ENCODE measurements at regions not wholly inside any gene's neighbourhood (a gene's known extent, or its start where the extent isn't known, plus 50 kb on each side); places are given as distances from the start of the nearest gene placed in this dataset.

DNA sequence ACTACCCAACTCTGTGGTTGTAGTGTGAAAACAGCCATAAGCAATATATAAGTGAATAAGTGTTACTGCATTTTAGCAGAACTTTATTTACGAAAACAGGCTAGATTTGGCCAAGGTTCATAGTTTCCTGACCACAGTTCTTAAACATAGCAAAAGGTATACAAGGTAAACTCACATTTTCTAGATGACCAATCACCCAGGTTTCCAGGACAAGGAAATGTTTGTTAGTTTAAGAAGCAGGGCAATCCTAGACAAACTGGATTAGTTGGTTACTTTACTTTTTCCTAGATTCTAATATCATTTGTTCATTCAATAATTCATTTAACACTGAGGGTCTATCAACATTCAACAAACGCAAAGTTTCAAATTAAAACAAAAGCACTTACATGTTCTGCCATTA is 201.7 kb downstream of the SPRY2 start:
- intact Hi-C loops (cut with DNase I): loop anchor here (10.0 kb wide), 3 partner anchors 354 to 504 kb away; no protein-coding TSS in a partner anchor
- DNase-seq (ENCODE audit: low spot score): no peak

DNA sequence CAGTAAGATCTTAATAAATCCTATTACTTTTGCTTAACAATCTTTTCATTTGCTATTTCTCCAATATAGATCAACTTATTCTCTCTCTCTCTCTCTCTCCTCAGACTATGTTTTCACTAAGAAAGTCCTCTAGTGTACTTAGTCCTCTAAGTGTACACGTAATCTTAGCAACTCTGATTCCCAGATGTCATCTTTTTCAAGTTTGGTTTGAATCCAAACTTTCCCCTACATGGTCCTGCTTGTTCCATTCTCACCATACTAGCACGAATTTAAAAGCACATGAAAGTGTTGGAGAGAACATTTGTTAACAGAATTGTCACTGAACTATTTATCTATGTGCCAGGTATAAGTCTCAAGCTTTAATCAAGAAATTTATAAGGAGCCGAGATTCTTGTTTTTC is 202.9 kb downstream of the SPRY2 start:
- intact Hi-C loops (cut with DNase I): loop anchor here (10.0 kb wide), 3 partner anchors 353 to 503 kb away; no protein-coding TSS in a partner anchor
- no peak for DNase-seq (ENCODE audit: low spot score)

DNA sequence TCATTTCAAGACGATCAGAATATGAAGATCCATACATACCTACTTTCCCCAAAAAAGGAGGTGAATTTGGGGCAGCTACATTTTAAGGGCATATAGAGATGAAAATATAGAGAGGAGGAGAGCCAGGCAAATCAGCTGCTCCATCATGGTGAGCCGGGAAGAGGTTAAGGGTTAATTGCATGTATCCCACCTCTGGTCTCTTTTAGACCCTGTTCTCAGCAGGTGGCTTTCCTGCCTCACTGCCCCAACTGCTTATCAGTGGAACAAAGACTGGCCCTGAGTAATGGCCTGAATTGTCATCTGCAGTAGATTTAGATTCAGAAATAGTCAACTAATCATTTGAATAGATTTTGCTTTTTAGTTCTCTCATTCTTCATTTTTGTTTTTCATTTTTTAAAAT is 206.6 kb downstream of the SPRY2 start:
- intact Hi-C loops (cut with DNase I): loop anchor here (1.0 to 10.0 kb wide), 4 partner anchors 203 to 500 kb away; no protein-coding TSS in a partner anchor
- no peak for DNase-seq (ENCODE audit: low spot score)

DNA sequence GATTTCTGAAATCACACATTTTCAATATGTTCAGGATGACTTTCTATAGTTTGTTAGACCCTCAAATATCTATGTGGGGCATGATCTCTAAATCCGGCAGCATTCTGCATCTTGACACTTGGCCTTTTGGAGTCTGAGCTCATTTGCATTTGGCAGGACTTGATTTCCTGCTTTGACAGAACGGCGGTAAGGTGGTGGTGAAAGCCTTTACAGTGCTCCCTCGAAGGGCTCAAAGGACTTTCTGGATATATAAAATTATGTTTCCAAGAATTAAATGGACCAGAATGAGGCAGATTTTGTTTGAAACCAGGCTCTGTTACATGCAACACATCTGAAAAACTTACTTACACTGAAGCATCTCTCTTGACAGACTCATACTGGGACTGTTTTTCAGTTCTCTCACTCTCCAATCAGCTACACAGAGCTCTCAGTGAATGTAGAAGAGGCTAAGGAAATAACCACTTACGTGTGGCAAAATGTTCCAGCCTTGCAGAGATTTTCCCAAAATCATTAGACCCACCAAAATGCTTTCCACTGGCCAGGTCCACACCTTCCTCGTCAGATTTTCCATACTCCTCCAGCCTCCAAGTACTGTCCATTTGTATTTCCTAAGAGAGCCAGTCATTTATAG is 207.2 kb downstream of the SPRY2 start:
- DNase-seq (ENCODE audit: low spot score): no peak
- intact Hi-C loops (cut with DNase I): loop anchor here (1.0 to 10.0 kb wide), 5 partner anchors 85 to 499 kb away; no protein-coding TSS in a partner anchor

DNA sequence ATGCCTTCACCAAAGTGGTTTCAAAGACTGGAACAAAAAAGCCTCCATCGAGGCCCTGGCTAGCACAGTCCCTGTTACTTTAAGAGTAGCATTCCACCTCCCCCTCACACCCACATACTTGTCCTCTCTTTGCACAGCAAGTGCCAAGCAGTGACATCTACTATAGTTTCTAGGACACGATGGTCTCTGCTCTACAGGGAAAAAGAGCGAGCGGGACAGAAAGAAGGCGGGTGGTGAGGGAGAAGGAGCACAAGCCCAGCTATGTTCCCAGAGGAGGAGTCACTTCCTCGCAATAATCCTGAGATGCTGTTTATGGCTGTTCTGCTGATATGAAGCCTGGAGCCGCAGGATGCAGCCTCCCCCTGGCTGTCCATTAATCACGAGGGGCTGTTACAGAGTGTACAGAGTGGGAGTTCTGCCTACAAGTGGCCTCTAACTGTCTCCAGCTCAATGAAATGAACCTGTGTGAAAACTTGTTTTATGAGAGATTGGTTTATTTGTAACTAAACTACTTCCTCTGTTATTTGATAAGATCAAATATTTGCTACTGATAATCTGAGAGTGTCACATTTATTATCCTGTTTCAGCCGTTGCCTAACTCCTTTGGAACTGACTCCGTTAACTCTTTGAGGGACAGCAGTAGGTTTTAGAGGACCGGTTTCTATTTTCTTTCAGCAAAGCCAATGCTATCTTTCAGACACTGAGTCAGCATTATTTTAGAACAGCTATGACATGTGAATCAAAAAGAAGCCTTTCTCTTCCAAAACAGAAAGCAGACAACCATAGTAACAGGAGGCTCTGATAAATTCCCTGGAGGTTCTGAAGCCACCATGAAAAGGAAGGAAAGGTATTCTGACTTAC is 208.0 kb downstream of the SPRY2 start:
- DNase-seq (ENCODE audit: low spot score): peak; percentile 80
- intact Hi-C loops (cut with DNase I): loop anchor here (2.0 to 10.0 kb wide), 4 partner anchors 84 to 498 kb away; no protein-coding TSS in a partner anchor

DNA sequence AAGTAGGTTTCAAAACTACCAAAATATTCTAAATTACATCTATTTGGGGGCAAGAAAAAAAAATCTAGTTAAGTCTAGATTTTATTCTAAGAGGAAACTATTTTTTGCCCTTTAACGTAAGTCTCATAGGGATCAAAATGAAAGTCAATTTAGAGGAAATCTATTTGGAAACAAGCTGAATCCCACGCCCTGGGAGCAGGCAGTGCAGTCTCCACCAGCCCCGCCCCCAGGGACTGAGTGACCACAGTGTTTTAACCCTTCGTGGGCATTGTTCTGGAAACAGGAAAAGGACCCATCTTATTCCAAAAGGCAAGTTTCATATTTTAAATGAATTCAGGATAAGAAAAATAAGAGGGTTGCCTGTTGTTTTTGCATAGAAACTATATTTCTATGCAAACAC is 209.7 kb downstream of the SPRY2 start:
- DNase-seq (ENCODE audit: low spot score): no peak
- intact Hi-C loops (cut with DNase I): loop anchor here (10.0 kb wide), 3 partner anchors 346 to 496 kb away; no protein-coding TSS in a partner anchor

DNA sequence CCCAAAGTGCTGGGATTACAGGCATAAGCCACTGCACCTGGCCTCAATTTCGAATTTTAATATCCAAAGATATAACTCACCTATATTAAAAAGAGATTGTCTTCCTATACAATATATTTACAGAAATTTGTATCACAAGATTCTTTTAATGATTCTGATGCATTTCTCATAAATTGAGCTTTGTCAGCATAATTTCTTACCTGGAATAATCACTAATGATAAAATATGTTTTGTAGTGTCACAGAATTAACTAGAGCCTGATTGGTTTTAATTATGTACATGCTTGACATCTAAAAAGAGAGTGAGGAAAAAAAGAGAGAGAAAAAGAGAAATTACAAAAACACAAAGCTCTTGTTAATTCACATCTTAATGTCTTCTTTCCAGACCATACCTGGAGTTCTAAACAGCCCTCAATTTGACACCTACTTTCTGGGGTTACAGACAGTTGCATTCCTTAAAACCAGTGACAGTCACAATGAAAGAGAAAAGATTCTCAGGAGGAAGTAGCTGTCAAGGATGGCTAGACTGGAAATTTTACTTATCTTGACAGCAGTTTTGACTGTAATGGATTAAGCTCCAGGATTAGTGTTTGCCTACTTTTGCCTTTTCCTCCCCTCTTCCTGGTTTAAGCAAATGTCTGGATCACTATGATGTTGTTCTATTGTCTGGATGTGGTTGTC is 214.4 kb downstream of the SPRY2 start:
- intact Hi-C loops (cut with DNase I): no loop called here

DNA sequence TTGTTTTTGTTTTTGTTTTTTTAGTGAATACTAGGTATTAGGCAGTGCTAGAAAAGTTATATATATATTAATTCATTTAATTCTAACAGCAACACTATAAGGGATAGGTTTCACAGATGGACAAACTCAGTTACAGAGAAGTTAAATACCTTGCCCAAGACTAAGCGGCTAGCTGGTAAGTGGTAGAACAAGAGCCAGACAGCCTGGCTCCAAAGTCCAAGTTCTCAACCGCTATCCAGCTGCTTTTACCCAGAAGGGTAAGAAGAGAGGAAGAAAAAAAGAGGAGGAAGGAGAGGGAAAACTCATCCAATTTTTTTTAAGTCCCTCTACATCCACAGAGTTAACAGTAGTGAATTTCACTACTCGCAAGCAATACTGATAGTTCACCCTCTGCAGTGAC is 217.0 kb downstream of the SPRY2 start:
- DNase-seq (ENCODE audit: low spot score): no peak
- intact Hi-C loops (cut with DNase I): no loop called here

More for the DNA sequence above, 214.4 kb downstream of the SPRY2 start:
- DNase-seq (ENCODE audit: low spot score): no peak

DNA sequence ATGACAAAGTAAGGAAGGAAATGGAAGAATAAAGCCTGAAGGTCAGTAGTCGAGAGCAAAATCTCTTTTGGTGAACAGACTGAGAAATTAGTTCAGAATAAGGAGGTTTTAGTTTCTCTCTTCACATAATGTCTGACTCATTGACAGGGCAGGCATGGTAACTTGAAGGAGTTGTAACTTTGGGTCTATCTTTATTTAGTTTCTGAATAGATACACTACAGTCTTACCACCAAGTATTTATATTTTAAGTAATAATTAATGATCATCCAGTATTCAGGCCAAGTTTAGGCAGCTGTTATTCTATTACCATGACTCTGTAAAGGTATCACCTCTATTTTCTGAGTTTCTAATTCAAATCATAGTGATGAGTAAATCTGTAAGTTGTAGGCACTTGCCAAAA is 219.9 kb downstream of the SPRY2 start:
- DNase-seq (ENCODE audit: low spot score): no peak
- intact Hi-C loops (cut with DNase I): no loop called here

DNA sequence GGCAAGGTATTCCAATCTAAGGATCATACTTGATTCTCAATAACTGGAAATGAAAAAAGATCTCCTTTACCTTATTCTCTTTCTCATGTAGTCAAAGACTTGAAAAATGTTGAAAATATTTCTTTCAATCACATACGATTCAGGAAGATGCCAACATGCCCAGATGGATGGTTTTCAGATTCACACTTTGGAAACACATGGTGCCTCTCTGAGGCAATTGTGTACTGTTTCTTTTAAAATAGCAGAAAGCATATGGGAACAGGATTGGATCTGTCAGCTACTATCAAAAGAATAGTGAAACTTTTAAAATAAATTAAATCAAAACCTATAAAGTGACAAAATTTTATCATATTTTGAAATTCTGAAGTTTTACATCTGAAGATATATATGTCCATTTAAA is 222.4 kb downstream of the SPRY2 start:
- DNase-seq (ENCODE audit: low spot score): no peak
- intact Hi-C loops (cut with DNase I): no loop called here

DNA sequence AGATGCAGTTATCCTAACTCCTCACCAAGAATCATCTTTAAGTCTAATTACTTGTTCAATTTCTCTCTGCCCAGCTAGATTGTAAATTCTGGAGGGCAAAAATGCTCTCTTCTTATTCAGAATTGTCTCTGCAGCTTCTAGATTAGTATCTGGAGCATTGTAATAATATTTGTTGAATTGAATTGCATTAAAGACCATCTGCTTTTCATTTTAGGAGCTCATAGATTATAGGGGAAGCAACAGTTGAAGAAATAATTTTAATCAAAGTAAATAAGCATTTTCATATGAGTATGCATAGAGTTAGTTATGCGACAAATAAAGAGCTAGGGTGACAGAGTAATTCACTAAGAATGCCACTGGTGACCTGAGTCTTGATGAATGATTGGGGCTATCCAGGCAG is 222.8 kb downstream of the SPRY2 start:
- DNase-seq (ENCODE audit: low spot score): no peak
- intact Hi-C loops (cut with DNase I): no loop called here

DNA sequence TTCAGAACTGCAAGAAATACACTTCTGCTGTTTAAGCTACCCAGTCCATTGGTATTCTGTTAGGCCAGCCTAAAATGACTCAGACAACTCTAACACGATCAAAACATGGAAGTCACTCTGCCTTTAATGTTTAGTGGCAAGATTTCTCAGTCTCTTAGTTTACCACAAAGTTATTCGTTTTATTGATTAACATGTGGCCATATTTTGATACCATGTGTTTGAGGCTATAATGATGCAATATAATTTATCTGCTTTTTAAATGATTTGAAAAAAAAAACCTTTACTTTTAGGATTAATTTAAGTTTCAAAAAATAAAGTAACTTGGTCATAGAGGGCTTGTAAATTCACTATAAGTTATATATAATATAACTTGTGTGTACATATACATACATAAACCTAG is 223.4 kb downstream of the SPRY2 start:
- intact Hi-C loops (cut with DNase I): no loop called here
- DNase-seq (ENCODE audit: low spot score): no peak

DNA sequence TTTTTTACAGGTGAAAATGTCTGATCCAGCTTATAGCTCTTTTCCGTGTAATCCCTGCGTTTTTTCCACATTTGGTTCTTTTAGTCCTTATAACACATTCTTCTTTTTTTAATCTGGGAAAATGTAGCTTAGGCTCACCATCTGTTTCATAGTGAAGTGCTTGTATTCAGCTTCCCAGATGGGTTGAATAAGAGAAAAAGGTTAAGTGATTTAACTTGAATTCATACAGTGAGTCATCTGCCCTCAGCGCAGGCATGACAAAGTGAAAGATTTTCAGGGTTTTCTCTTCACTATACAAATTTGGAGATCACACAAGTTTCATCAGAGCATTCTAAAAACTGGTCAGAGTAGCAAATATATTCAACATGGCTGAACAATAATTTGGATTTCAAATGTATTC is 224.8 kb downstream of the SPRY2 start:
- DNase-seq (ENCODE audit: low spot score): no peak
- intact Hi-C loops (cut with DNase I): no loop called here

DNA sequence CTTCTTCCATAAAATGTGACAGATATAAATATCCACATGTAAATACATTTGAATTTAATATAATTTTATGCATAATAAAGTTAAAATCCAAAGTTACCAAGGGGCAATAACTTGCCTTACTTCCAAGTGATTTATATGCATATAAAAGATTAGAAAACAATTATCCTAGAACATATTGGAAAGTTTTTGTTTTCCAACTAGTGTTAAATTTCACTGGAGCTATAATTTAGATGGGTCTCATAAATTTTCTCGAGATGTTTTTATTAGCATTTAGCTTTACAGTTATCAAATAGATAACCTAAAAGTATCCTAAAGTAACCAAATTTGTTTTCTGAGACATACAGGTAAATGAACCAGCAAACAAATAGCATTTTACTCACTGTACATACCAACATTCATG is 225.3 kb downstream of the SPRY2 start:
- intact Hi-C loops (cut with DNase I): no loop called here
- DNase-seq (ENCODE audit: low spot score): no peak

DNA sequence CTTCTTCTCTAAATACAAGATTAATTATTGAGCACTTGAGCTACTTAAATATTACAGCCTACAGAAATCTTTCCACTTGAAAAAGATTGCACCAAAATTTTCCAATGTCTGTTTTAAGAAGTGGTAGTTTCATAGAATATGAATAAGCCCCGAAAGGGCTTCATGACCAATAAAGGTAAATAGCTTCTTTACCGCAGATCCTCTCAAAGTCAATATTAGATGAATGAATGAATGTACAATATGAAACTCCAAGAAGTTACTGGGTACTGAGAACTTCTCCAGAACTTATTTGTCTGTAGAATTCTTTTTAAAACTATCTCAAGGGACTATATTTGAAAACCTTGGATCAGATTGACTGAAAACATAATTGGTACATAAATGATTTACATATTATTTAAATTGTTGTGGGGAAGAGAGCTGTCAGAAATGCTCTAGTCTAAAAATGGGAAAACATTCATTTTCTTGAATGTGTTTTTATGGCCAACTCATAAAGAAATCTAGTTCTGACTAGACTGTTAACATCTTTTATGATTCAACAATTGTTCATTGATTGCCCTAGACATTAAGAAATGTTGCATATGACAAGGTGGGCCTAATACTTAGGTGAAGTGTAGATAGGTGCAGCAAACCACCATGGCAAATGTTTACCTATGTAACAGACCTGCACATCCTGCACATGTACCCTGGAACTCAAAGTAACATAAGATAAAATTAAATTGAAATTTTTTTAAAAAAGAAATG is 227.0 kb downstream of the SPRY2 start:
- no peak for DNase-seq (ENCODE audit: low spot score)
- intact Hi-C loops (cut with DNase I): no loop called here

DNA sequence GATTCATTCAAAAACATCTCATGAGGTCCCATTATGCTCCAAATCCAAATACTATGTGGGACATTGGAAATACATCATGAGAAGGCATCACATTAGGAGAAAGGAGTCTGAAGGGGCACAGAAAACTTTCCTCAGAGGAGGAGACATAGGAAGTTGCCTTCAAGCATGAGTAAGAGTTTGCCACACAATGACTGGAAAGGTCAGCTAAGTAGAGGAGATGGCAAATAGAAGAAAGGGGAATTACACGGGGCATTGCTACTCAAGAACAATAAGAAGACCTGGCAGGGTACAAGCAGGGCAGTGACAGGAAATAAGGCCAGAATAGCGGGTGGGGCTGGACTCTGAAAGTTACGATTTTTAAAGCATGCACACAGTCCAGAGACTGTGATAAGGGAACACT is 231.6 kb downstream of the SPRY2 start:
- intact Hi-C loops (cut with DNase I): no loop called here
- no peak for DNase-seq (ENCODE audit: low spot score)

DNA sequence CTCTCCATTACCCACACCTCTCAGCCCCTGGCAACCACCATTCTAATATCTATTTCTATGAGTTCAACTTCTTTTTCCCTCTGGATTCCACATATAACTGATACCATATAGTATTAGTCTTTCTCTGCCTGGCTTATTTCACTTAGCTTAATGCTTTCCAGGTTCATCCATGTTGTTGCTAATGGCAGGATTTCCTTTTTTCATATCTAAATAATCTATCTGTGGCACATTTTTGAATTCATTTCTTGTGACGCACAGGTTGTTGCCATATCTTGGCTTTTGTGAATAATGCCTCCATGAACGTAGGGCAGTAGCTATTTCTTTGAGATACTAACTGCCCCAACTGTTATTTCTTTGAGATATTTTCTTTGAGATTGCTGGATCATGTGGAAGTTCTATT is 235.6 kb downstream of the SPRY2 start:
- intact Hi-C loops (cut with DNase I): no loop called here
- DNase-seq (ENCODE audit: low spot score): no peak

DNA sequence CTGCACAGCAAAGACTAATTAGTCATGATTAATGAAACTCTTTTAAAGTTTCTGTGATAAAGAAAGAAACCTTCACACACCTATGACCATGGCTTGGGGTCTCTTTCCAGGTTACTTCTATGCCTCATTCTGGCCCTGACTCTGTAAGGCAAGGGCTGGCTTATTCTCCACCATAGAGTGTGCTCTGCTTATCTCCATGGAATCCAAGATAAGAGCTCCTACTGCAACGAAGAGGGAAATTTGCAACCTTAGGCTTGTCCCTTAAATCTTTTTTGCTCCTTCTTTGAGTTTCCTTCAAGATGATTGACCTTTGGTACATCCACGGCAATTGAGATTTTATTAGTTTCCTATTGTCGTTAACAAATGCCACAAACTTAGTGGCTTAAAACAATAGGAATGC is 239.9 kb downstream of the SPRY2 start:
- DNase-seq (ENCODE audit: low spot score): no peak
- intact Hi-C loops (cut with DNase I): no loop called here

DNA sequence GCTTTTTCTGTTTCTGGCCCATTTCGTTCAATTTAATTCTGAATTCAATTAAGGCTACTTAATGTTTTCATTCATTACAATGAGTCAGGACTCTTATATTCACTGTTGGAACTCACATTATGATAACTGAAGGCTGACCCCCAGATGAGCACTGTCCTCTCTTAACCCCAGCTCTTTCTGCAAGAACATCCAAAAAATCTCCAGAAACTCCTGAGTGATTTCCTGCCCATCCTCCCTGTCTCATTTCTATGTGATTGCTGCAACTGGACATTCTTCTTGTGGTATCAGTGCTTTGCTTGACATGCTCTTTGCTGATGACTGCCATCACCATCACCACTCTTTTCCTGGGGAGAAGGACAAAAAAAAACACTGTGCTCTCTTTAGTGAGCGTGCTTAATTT is 240.3 kb downstream of the SPRY2 start:
- no peak for DNase-seq (ENCODE audit: low spot score)
- intact Hi-C loops (cut with DNase I): no loop called here

DNA sequence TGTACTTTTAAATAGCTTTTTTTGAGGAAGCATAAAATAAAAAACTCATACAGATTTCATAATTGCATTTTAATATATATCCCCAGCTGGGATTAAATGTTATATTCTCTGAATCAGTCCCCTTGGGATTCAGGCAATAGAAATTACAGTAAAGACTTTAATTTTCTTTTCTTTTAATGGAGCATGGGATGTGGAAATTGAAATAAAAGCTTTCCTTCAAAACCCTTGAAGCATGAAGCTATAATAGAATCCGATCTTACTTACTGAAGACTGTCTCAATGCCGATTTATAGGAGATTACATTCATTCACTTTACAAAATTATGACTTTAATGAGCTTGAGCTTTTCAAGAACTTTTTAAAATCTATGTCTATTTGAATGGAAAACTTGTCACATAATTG is 243.4 kb downstream of the SPRY2 start:
- no peak for DNase-seq (ENCODE audit: low spot score)
- intact Hi-C loops (cut with DNase I): no loop called here

All from cardiac septum (tissue), 1 donor.